ENCODE measurements at regions not wholly inside any gene's neighbourhood (a gene's known extent, or its start where the extent isn't known, plus 50 kb on each side); places are given as distances from the start of the nearest gene placed in this dataset.

GRCh38 chr7:13414181-13414580 is 575.3 kb downstream of the ETV1 start:
- CTCF ChIA-PET: no interaction called here
- no peak overlapping the region for H3K27ac Mint-ChIP-seq
- ATAC-seq: no peak
- no peaks in the 10 kb centered on the region for H3K36me3 Mint-ChIP-seq (ENCODE audit: low read depth)
- intact Hi-C loops (cut with DNase I, micrococcal nuclease): no loop called here
- no peak for DNase-seq
- POLR2A ChIA-PET: no interaction called here
- peaks cover 2% of the 10 kb centered on the region for H3K9me3 Mint-ChIP-seq (ENCODE audit: low read depth)
- H3K4me1 Mint-ChIP-seq: no peaks in the 10 kb centered on the region
- H3K4me3 Mint-ChIP-seq: no peak overlapping the region
- H3K27me3 Mint-ChIP-seq: no peaks in the 10 kb centered on the region

- no peak for ATAC-seq
- intact Hi-C loops (cut with DNase I, micrococcal nuclease): no loop called here
- no peaks in the 10 kb centered on the region for H3K27me3 Mint-ChIP-seq
- no peaks in the 10 kb centered on the region for H3K36me3 Mint-ChIP-seq (ENCODE audit: low read depth)
- no peak for DNase-seq
- H3K9me3 Mint-ChIP-seq (ENCODE audit: low read depth): peaks cover 2% of the 10 kb centered on the region
- ChIA-PET CTCF (no interaction called here), POLR2A (no interaction called here)
- H3K4me3 Mint-ChIP-seq: no peak overlapping the region
- no peaks in the 10 kb centered on the region for H3K4me1 Mint-ChIP-seq
- no peak overlapping the region for H3K27ac Mint-ChIP-seq
These were observed 574.8 kb downstream of the ETV1 start for GRCh38 chr7:13414661-13415107.

DNA sequence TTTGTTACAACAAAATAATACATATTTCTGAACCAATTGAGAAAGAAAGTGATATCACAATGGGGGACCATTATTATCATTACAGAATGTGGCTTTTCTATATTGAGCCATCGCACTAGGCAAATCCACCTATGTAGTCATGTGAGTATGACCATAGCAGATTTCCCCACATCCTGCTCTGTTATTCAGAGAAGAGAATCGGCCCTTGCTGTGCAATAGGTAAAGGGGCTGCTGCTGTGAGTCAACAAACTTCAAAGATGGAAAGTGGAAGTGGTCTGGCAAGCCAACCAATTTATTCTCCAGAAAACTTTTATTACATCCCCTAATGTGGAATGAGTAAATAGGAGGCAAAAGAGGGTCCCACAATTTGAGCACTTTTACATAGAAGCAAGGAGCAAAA is 573.4 kb downstream of the ETV1 start:
- intact Hi-C loops (cut with DNase I, micrococcal nuclease): no loop called here
- no peak for DNase-seq
- H3K9me3 Mint-ChIP-seq (ENCODE audit: low read depth): peaks cover 2% of the 10 kb centered on the region
- no peak overlapping the region for H3K4me3 Mint-ChIP-seq
- no peaks in the 10 kb centered on the region for H3K4me1 Mint-ChIP-seq
- no peak for ATAC-seq
- POLR2A ChIA-PET: no interaction called here
- H3K36me3 Mint-ChIP-seq (ENCODE audit: low read depth): no peaks in the 10 kb centered on the region
- H3K27me3 Mint-ChIP-seq: no peaks in the 10 kb centered on the region
- CTCF ChIA-PET: no interaction called here
- no peak overlapping the region for H3K27ac Mint-ChIP-seq

DNA sequence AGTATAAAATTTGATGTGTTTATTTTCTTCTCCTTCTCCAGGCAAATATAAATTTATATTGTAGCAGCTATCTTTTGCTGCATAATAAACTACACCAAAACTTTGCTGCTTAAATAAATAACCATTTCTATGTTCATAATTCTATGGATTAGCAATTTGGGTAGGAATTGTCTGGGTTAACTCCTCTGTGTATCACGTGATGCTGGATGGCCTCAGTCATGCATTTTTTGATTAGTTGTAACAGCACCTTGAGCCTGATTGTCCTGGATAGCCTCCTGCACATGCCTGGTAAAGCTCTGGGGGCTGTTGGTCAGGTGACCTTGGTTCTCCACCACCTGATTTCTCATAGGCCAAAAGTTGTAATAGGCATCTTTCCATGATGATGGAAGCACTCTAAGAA is 572.9 kb downstream of the ETV1 start:
- no peak overlapping the region for H3K27ac Mint-ChIP-seq
- peaks cover 2% of the 10 kb centered on the region for H3K9me3 Mint-ChIP-seq (ENCODE audit: low read depth)
- intact Hi-C loops (cut with DNase I, micrococcal nuclease): no loop called here
- CTCF ChIA-PET: no interaction called here
- DNase-seq: no peak
- no peak overlapping the region for H3K4me3 Mint-ChIP-seq
- H3K27me3 Mint-ChIP-seq: no peaks in the 10 kb centered on the region
- no peak for ATAC-seq
- POLR2A ChIA-PET: interaction anchor here (0.6 kb wide), 1 partner anchor 122 kb away, joined by 3 read pairs; no protein-coding TSS in a partner anchor
- no peaks in the 10 kb centered on the region for H3K36me3 Mint-ChIP-seq (ENCODE audit: low read depth)
- H3K4me1 Mint-ChIP-seq: no peaks in the 10 kb centered on the region

DNA sequence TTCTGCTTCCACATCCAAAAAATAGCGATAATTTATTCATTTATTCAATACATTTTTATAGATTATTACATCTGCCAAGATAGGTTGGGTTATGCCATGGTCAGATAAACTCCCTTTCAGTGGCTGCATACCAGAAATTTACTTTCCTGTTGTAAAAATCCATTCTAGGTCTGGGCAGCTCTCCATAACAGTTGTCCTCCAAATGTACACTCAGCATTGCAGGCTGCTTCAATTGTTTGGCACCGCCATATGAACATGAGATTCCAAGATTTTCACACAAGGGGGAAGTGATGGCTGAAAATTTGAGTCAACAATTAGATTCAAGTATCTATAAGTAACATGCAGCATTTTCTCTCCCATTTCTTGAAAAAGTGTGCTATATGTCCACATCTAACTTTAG is 568.7 kb downstream of the ETV1 start:
- ChIA-PET POLR2A (no interaction called here), CTCF (no interaction called here)
- no peaks in the 10 kb centered on the region for H3K4me1 Mint-ChIP-seq
- intact Hi-C loops (cut with DNase I, micrococcal nuclease): no loop called here
- no peak overlapping the region for H3K4me3 Mint-ChIP-seq
- H3K36me3 Mint-ChIP-seq (ENCODE audit: low read depth): no peaks in the 10 kb centered on the region
- H3K27me3 Mint-ChIP-seq: no peaks in the 10 kb centered on the region
- no peak for DNase-seq
- H3K27ac Mint-ChIP-seq: no peak overlapping the region
- peaks cover 4% of the 10 kb centered on the region for H3K9me3 Mint-ChIP-seq (ENCODE audit: low read depth)
- ATAC-seq: no peak

DNA sequence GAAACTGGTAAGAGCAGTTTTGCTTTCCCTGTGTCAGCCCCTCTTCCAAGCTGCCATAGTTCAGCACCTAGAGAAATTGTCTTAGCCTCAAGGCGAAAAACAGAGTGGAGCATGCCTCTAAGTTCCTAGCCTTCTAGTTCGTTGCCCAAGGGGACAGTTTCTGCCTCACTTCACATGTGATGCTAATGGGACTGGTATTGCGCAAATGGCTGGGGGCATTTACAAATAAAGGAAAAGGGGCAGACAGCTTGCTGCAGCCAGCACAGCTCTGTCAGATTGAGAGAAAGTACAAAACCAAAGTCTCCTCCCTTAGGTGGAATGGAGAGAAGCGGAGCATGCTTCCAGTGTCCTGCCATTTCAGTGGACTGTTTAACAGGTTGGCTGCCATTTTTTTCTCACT is 567.7 kb downstream of the ETV1 start:
- peaks cover 4% of the 10 kb centered on the region for H3K9me3 Mint-ChIP-seq (ENCODE audit: low read depth)
- ChIA-PET CTCF (no interaction called here), POLR2A (no interaction called here)
- no peaks in the 10 kb centered on the region for H3K4me1 Mint-ChIP-seq
- no peak overlapping the region for H3K4me3 Mint-ChIP-seq
- no peaks in the 10 kb centered on the region for H3K27me3 Mint-ChIP-seq
- DNase-seq (no peak), ATAC-seq (no peak)
- intact Hi-C loops (cut with DNase I, micrococcal nuclease): no loop called here
- no peak overlapping the region for H3K27ac Mint-ChIP-seq
- no peaks in the 10 kb centered on the region for H3K36me3 Mint-ChIP-seq (ENCODE audit: low read depth)

GRCh38 chr7:13433946-13434345 is 555.5 kb downstream of the ETV1 start:
- Mint-ChIP-seq H3K4me1 (no peaks in the 10 kb centered on the region), H3K36me3 (ENCODE audit: low read depth) (no peaks in the 10 kb centered on the region), H3K27ac (no peak overlapping the region), H3K27me3 (no peaks in the 10 kb centered on the region), H3K4me3 (no peak overlapping the region), H3K9me3 (ENCODE audit: low read depth) (no peaks in the 10 kb centered on the region)
- CTCF ChIA-PET: no interaction called here
- DNase-seq (no peak), ATAC-seq (no peak)
- intact Hi-C loops (cut with DNase I, micrococcal nuclease): no loop called here
- POLR2A ChIA-PET: no interaction called here

- Mint-ChIP-seq H3K27ac (no peak overlapping the region), H3K4me3 (no peak overlapping the region), H3K9me3 (ENCODE audit: low read depth) (no peaks in the 10 kb centered on the region), H3K36me3 (ENCODE audit: low read depth) (no peaks in the 10 kb centered on the region), H3K4me1 (no peaks in the 10 kb centered on the region), H3K27me3 (no peaks in the 10 kb centered on the region)
- ATAC-seq (no peak), DNase-seq (no peak)
- intact Hi-C loops (cut with DNase I, micrococcal nuclease): no loop called here
- CTCF ChIA-PET: no interaction called here
- POLR2A ChIA-PET: no interaction called here
These were observed 547.2 kb downstream of the ETV1 start for GRCh38 chr7:13442226-13442625.

- Mint-ChIP-seq H3K27ac (no peak overlapping the region), H3K4me3 (no peak overlapping the region), H3K4me1 (no peaks in the 10 kb centered on the region), H3K36me3 (ENCODE audit: low read depth) (no peaks in the 10 kb centered on the region), H3K27me3 (no peaks in the 10 kb centered on the region), H3K9me3 (ENCODE audit: low read depth) (no peaks in the 10 kb centered on the region)
- intact Hi-C loops (cut with DNase I, micrococcal nuclease): no loop called here
- DNase-seq: no peak
- ChIA-PET CTCF (interaction anchor here (0.9 kb wide), 1 partner anchor 151 kb away, joined by 3 read pairs; no protein-coding TSS in a partner anchor), POLR2A (no interaction called here)
- no peak for ATAC-seq
These were observed 541.8 kb downstream of the ETV1 start for GRCh38 chr7:13447637-13448036.

GRCh38 chr7:13448243-13448642 is 541.2 kb downstream of the ETV1 start:
- Mint-ChIP-seq H3K4me3 (no peak overlapping the region), H3K27ac (no peak overlapping the region), H3K27me3 (no peaks in the 10 kb centered on the region), H3K36me3 (ENCODE audit: low read depth) (no peaks in the 10 kb centered on the region), H3K9me3 (ENCODE audit: low read depth) (no peaks in the 10 kb centered on the region), H3K4me1 (no peaks in the 10 kb centered on the region)
- ATAC-seq: no peak
- intact Hi-C loops (cut with DNase I, micrococcal nuclease): no loop called here
- ChIA-PET POLR2A (no interaction called here), CTCF (no interaction called here)
- DNase-seq: no peak

DNA sequence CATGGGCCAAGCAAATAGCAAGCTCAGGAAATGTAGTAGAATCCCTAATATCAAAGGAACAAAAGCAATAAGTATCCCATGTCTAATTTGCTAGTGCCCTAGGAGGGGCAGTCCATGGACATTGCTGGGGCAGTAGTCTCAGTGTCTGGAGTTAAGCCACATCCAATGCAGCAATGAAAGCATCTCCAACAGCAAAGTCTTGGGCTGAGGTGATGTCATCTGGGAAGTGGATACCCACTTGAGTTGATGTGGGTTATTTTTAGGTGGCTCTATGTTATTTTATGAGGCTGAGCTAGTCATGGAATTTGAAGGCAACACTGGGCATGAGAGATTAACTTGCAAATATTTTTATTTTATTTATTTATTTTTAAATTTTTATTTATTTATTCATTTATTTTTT is 540.0 kb downstream of the ETV1 start:
- ATAC-seq (no peak), DNase-seq (no peak)
- Mint-ChIP-seq H3K27ac (no peak overlapping the region), H3K4me3 (no peak overlapping the region), H3K27me3 (no peaks in the 10 kb centered on the region), H3K36me3 (ENCODE audit: low read depth) (no peaks in the 10 kb centered on the region), H3K4me1 (no peaks in the 10 kb centered on the region), H3K9me3 (ENCODE audit: low read depth) (no peaks in the 10 kb centered on the region)
- ChIA-PET POLR2A (no interaction called here), CTCF (no interaction called here)
- intact Hi-C loops (cut with DNase I, micrococcal nuclease): no loop called here

GRCh38 chr7:13454916-13455592 is 534.4 kb downstream of the ETV1 start:
- ATAC-seq (no peak), DNase-seq (no peak)
- Mint-ChIP-seq H3K9me3 (ENCODE audit: low read depth) (no peaks in the 10 kb centered on the region), H3K4me3 (no peak overlapping the region), H3K36me3 (ENCODE audit: low read depth) (no peaks in the 10 kb centered on the region), H3K27me3 (no peaks in the 10 kb centered on the region), H3K27ac (no peak overlapping the region), H3K4me1 (no peaks in the 10 kb centered on the region)
- ChIA-PET POLR2A (no interaction called here), CTCF (no interaction called here)
- intact Hi-C loops (cut with DNase I, micrococcal nuclease): no loop called here

DNA sequence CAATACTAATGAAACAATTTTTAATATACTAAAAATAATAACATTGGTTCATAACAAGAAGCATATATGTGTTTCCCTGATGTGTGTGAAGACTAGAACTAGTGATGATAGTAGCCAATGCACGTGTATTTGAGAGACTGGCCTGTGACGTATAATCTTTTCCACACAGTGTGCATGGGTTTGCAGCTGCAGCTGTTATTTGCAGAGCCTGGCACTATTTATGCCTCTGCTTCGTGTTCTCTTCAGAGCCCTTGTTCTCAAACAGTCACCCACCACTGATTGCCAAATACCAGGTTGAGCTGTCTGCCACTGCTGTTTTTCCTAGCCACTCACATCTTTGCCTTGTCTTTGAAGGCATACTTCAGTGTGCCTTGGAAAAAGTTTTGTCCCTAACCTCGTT is 531.7 kb downstream of the ETV1 start:
- ChIA-PET CTCF (no interaction called here), POLR2A (interaction anchor here (0.5 kb wide), 1 partner anchor 57 kb away, joined by 3 read pairs; no protein-coding TSS in a partner anchor)
- Mint-ChIP-seq H3K4me1 (no peaks in the 10 kb centered on the region), H3K27ac (no peak overlapping the region), H3K9me3 (ENCODE audit: low read depth) (no peaks in the 10 kb centered on the region), H3K4me3 (no peak overlapping the region), H3K36me3 (ENCODE audit: low read depth) (no peaks in the 10 kb centered on the region), H3K27me3 (no peaks in the 10 kb centered on the region)
- intact Hi-C loops (cut with DNase I, micrococcal nuclease): no loop called here
- DNase-seq: no peak
- ATAC-seq: no peak
